WI38 (cell line): ENCODE measurements at regions not wholly inside any gene's neighbourhood (a gene's known extent, or its start where the extent isn't known, plus 50 kb on each side); places are given as distances from the start of the nearest gene placed in this dataset.
"Not testable (repeated sequence)": the region's sequence is repeated elsewhere in the genome, so short reads cannot be mapped to it uniquely, and the experiment has no call there.

ENCODE experiments used
- H3K4me3 ChIP-seq: 2 replicates; pipeline ENCODE4 v1.5.1; 2011; ENCODE audit warnings: low read depth, mild to moderate bottlenecking, control low read depth, low read length
- CTCF ChIP-seq: IDR thresholded peaks from 2 replicates; pipeline ENCODE4 v1.5.1; 2012; ENCODE audit warnings: low read depth, mild to moderate bottlenecking, control low read depth, low read length

- TF ChIP-seq CTCF, result peak; percentile 31
- H3K4me3 ChIP-seq, result not testable (repeated sequence)
Measured at GRCh38 chr3:198167339-198168039, 207.5 kb downstream of the LMLN start.

- H3K4me3 ChIP-seq, result not testable (repeated sequence)
Measured at GRCh38 chr3:198170781-198171180, 210.8 kb downstream of the LMLN start.

- not testable (repeated sequence) for H3K4me3 ChIP-seq
Measured at GRCh38 chr3:198173080-198173479, 213.1 kb downstream of the LMLN start.

- H3K4me3 ChIP-seq, result not testable (repeated sequence)
Measured at GRCh38 chr3:198173929-198174574, 214.0 kb downstream of the LMLN start.
